K562 (cell line): ENCODE measurements at regions not wholly inside any gene's neighbourhood (a gene's known extent, or its start where the extent isn't known, plus 50 kb on each side); places are given as distances from the start of the nearest gene placed in this dataset.

Experiments used
- ATAC-seq: fragments of 200-7000 bp; cut with Tn5 transposase; 3 replicates; pipeline ENCODE4 v1.9.1; 2020; ENCODE audit warnings: moderate library complexity
- BruUV-seq: library from RNA; stranded (reverse); fragments of 400-500 nt; replicated peaks from 2 replicates; lab custom pipeline; 2021; lab: Mats Ljungman, UMichigan
- CTCF ChIA-PET: fragments of 300-600 bp; formaldehyde crosslinking; extraction: SDS; loops from one replicate; lab custom pipeline; 2021; ENCODE audit warnings: low intra/inter-chr PET ratio; lab: Yijun Ruan, JAX
- POLR2A ChIA-PET: fragments of 300-600, 350-650 bp; sonication (Branson Sonifier 250); formaldehyde crosslinking; extraction: SDS; loops from one replicate; lab custom pipeline; 2021; ENCODE audit warnings: antibody characterized with exemption, inconsistent platforms; lab: Yijun Ruan, JAX
- DNase-seq, 4 experiments: peaks; one replicate each; pipeline versions ENCODE4 v3.0.0 to v3.0.0-alpha.2; 2011 to 2018; ENCODE audit warnings: low spot score in 3 of 4, mixed read lengths in 3 of 4; ENCODE audit errors: extremely low read depth in 1 of 4
- FAIRE-seq: peaks from 2 replicates; lab custom pipeline; 2011; peaks lifted over from hg19 to GRCh38; lab: Jason Lieb, UNC
- H2AFZ ChIP-seq: 2 replicates; pipeline ENCODE4 v1.6.0; 2011; ENCODE audit warnings: low read depth, low read length, control low read depth, inconsistent platforms
- H3K27ac ChIP-seq: fragments of 200-600 bp; 3 replicates; pipeline ENCODE4 v1.8.0; 2011; ENCODE audit warnings: low read depth, mild to moderate bottlenecking, control low read depth, inconsistent platforms, low read length, moderate library complexity, mixed read lengths; ENCODE audit errors: extremely low read depth
- H3K27me3 ChIP-seq, 2 experiments: fragments of 300-600 bp in 1 of 2; 2 replicates in 1 of 2; 3 replicates in 1 of 2; pipeline versions ENCODE4 v1.6.0 to v1.8.0; 2011; ENCODE audit warnings: inconsistent platforms in 2 of 2, low read length in 2 of 2, mild to moderate bottlenecking in 1 of 2, mixed read lengths in 1 of 2, moderate library complexity in 1 of 2; ENCODE audit not compliant: control insufficient read depth in 2 of 2, insufficient read depth in 2 of 2
- H3K36me3 ChIP-seq: fragments of 300-600 bp; 3 replicates; pipeline ENCODE4 v1.8.0; 2011; ENCODE audit warnings: mild to moderate bottlenecking, low read length, inconsistent platforms; ENCODE audit not compliant: control insufficient read depth, insufficient read depth
- H3K4me1 ChIP-seq, 2 experiments: fragments of 200-600 bp in 1 of 2; replicated peaks in 1 of 2; 2 replicates in 1 of 2; 3 replicates in 1 of 2; pipeline versions ENCODE4 v1.5.1 to v1.8.0; 2011; ENCODE audit warnings: inconsistent platforms in 2 of 2, low read length in 2 of 2, mild to moderate bottlenecking in 1 of 2, mixed read lengths in 1 of 2, moderate library complexity in 1 of 2; ENCODE audit not compliant: control insufficient read depth in 2 of 2, insufficient read depth in 2 of 2
- H3K4me2 ChIP-seq: 2 replicates; pipeline ENCODE4 v1.6.1; 2011; ENCODE audit warnings: low read length, control low read depth, inconsistent platforms, mixed read lengths; ENCODE audit not compliant: insufficient read depth
- H3K4me3 ChIP-seq: fragments of 200-600 bp; sonication (generic), shearing (Covaris generic); 2 replicates; pipeline ENCODE4 v1.5.1; 2016; ENCODE audit warnings: control low read depth, inconsistent platforms
- H3K79me2 ChIP-seq: fragments of 200-600 bp; 3 replicates; pipeline ENCODE4 v1.8.0; 2011; ENCODE audit warnings: low read length, inconsistent platforms; ENCODE audit not compliant: control insufficient read depth, insufficient read depth
- H3K9ac ChIP-seq, 2 experiments: 2 replicates each; pipeline versions ENCODE4 v1.6.0 to v1.6.1; 2011; ENCODE audit warnings: low read depth in 2 of 2, low read length in 2 of 2, control low read depth in 1 of 2, inconsistent platforms in 1 of 2, mild to moderate bottlenecking in 1 of 2, mixed read lengths in 1 of 2; ENCODE audit not compliant: insufficient read depth in 1 of 2
- H3K9me1 ChIP-seq: one replicate; pipeline ENCODE4 v1.6.0; 2011; ENCODE audit warnings: inconsistent platforms, mild to moderate bottlenecking, low read length, moderate library complexity; ENCODE audit not compliant: control insufficient read depth, insufficient read depth
- H3K9me3 ChIP-seq: replicated peaks from 2 replicates; pipeline ENCODE4 v1.5.1; 2011; ENCODE audit warnings: low read depth, low read length, inconsistent platforms; ENCODE audit not compliant: control insufficient read depth, insufficient read depth
- H4K20me1 ChIP-seq: replicated peaks from 2 replicates; pipeline ENCODE4 v1.6.1; 2011; ENCODE audit warnings: low read length, inconsistent platforms, mixed read lengths; ENCODE audit not compliant: control insufficient read depth, insufficient read depth
- ARID3B ChIP-seq: fragments of 250-450 bp; sonication (Bioruptor Pico); IDR thresholded peaks from 2 replicates; pipeline ENCODE4 v1.4.0; 2020; ENCODE audit warnings: borderline replicate concordance
- C11orf30 ChIP-seq: fragments of 450-650 bp; IDR thresholded peaks from 2 replicates; pipeline ENCODE4 v1.6.1; 2016; ENCODE audit warnings: low read depth, mild to moderate bottlenecking
- ELF1 ChIP-seq: fragments of 200-800 bp; sonication (Bioruptor generic); IDR thresholded peaks from 2 replicates; pipeline ENCODE4 v1.6.1; 2016; ENCODE audit warnings: missing genetic modification characterization, missing compliant biosample characterization
- FIP1L1 ChIP-seq: fragments of 200-400 bp; formaldehyde crosslinking; IDR thresholded peaks from 2 replicates; pipeline ENCODE4 v1.6.1; 2018; ENCODE audit warnings: mild to moderate bottlenecking, low read depth, low read length; ENCODE audit not compliant: poor library complexity, severe bottlenecking
- NCOA4 ChIP-seq: fragments of 450-650 bp; IDR thresholded peaks from 2 replicates; pipeline ENCODE4 v1.6.1; 2018; ENCODE audit warnings: mild to moderate bottlenecking; ENCODE audit not compliant: partially characterized antibody
- NFIX ChIP-seq: fragments of 250-450 bp; sonication (Bioruptor Pico); IDR thresholded peaks from 2 replicates; pipeline ENCODE4 v1.4.0; 2020; ENCODE audit warnings: low read depth, mild to moderate bottlenecking, moderate library complexity
- NFRKB ChIP-seq: fragments of 450-650 bp; IDR thresholded peaks from 2 replicates; pipeline ENCODE4 v1.6.1; 2016; ENCODE audit warnings: low read depth
- NR2C1 ChIP-seq, 2 experiments: fragments of 450-650 bp; IDR thresholded peaks; 2 replicates each; pipeline ENCODE4 v1.6.1; 2017; ENCODE audit warnings: mild to moderate bottlenecking in 2 of 2, antibody characterized with exemption in 1 of 2, inconsistent platforms in 1 of 2, missing compliant biosample characterization in 1 of 2, missing genetic modification characterization in 1 of 2
- PRMT5 ChIP-seq: sonication (generic); formaldehyde crosslinking; IDR thresholded peaks from 2 replicates; pipeline ENCODE4 v1.5.0; 2020; ENCODE audit warnings: missing genetic modification reagents
- SIN3B ChIP-seq: fragments of 450-650 bp; IDR thresholded peaks from 2 replicates; pipeline ENCODE4 v1.6.1; 2017; ENCODE audit warnings: low read depth, mild to moderate bottlenecking, moderate library complexity
- SIRT6 ChIP-seq: IDR thresholded peaks from one replicate; pipeline ENCODE4 v1.6.1; 2012; ENCODE audit warnings: low read depth, mild to moderate bottlenecking, control low read depth, inconsistent platforms, low read length, moderate library complexity
- SMARCA5 ChIP-seq: fragments of 450-650 bp; IDR thresholded peaks from 2 replicates; pipeline ENCODE4 v1.6.1; 2016
- SMARCE1 ChIP-seq: fragments of 450-650 bp; IDR thresholded peaks from 2 replicates; pipeline ENCODE4 v1.7.1; 2016; ENCODE audit warnings: mild to moderate bottlenecking
- TARDBP ChIP-seq: fragments of 450-650 bp; IDR thresholded peaks from 2 replicates; pipeline ENCODE4 v1.6.1; 2016
- TCF15 ChIP-seq: fragments of 250-450 bp; sonication (Bioruptor Pico); IDR thresholded peaks from 2 replicates; pipeline ENCODE4 v1.8.0; 2022; ENCODE audit warnings: moderate library complexity, mild to moderate bottlenecking, inconsistent platforms
- TCFL5 ChIP-seq: fragments of 250-450 bp; sonication (Bioruptor Pico); conservative IDR thresholded peaks from 2 replicates; pipeline ENCODE4 v1.6.1; 2021; ENCODE audit warnings: mild to moderate bottlenecking, moderate library complexity, matching md5 sums
- ZNF707 ChIP-seq: fragments of 250-450 bp; sonication (Bioruptor Pico); conservative IDR thresholded peaks from 2 replicates; pipeline ENCODE4 v1.8.0; 2022; ENCODE audit warnings: inconsistent platforms, mild to moderate bottlenecking, moderate library complexity
- WGBS: fragments of 100-300 bp; shearing (Covaris generic); methylation state at CpG from one replicate; pipeline ENCODE4 v1.1.6; 2016; ENCODE audit warnings: low coverage, mixed read lengths; ENCODE audit not compliant: insufficient coverage; ENCODE audit errors: missing lambda C conversion rate; 5-methylcytosine and 5-hydroxymethylcytosine counted together
- in situ Hi-C: fragments of 300-500 bp; cut with MboI; formaldehyde crosslinking; loops from 4 replicates; pipeline ENCODE4 v1.15.0; 2018; ENCODE audit warnings: inconsistent platforms, mixed read lengths
- intact Hi-C: fragments of 100-400 bp; cut with micrococcal nuclease; formaldehyde crosslinking; loops from 2 replicates; pipeline ENCODE4 v1.14.2; 2022
- TF ChIP-seq, protein P1 (sequence below): sonication (generic); formaldehyde crosslinking; IDR thresholded peaks from 2 replicates; pipeline ENCODE4 v1.8.0; 2022; ENCODE audit warnings: mild to moderate bottlenecking, missing genetic modification reagents

DNA sequence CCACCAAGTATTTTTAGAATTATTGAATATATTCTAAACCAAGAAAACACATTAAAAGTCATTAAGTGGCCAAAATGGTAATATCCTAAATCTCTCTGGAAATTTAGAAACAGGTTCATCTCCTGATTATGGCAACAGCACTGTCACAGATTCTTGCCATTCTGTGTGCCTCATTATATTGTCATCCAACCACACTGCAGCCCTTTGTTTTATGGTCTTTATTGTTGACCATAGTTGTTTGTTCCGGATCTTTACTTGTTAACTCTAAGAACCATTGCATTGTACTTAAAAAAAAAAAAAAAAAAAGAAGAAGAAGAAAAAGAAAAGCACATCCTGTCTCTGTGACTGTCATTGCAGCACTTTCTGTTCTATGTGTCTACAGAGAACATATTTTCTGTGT lies 822.1 kb upstream of the ADGRL3 start (continued):
- TF ChIP-seq NFIX (CRISPR knock-in tag) (no peak), SIN3B (no peak), SMARCE1 (no peak)

DNA sequence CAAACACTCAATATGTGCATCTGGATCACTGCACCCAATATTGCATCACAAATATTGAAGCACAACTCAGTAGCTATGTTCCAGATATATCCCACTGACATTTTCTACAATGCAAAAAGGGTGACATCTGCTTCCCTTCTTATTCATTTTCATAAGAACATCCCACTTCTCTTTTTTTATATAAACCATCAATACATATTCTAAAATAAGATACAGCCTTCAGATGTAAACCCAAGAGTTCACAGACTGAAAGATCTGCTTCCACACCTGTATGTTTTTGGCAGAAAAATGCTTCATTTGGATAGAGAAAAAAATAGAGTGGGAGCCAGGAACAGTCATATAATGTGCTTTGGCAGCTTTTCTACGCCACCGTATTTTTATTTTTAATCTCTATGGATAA lies 815.6 kb upstream of the ADGRL3 start:
- no peak for DNase-seq
- H3K9ac ChIP-seq = no peak overlapping the region
- no peak for FAIRE-seq
- H3K9me1 ChIP-seq = no peaks in the 10 kb centered on the region
- intact Hi-C loops (no loop called here), in situ Hi-C loops (no loop called here)
- no TSS peak for BruUV-seq
- POLR2A ChIA-PET = no interaction called here
- CTCF ChIA-PET = no interaction called here
- H3K27ac ChIP-seq = no peak overlapping the region
- no peak overlapping the region for H2AFZ ChIP-seq
- H3K4me1 ChIP-seq = no peaks in the 10 kb centered on the region
- H3K9me3 ChIP-seq = 0 out of 2 replicates have a peak, but pooled peaks cover 2% of the 10 kb centered on the region
- no peaks in the 10 kb centered on the region for H3K36me3 ChIP-seq
- no peak overlapping the region for H3K4me3 ChIP-seq
- 0% methylated on average over 2 of the region's 2 CpGs for WGBS
- H3K79me2 ChIP-seq = no peaks in the 10 kb centered on the region
- H4K20me1 ChIP-seq = no peaks in the 10 kb centered on the region
- no peaks in the 10 kb centered on the region for H3K27me3 ChIP-seq
- no peak overlapping the region for H3K4me2 ChIP-seq
- ATAC-seq = no peak
- TF ChIP-seq TCF15 (CRISPR knock-in tag) (no peak), PRMT5 (CRISPR knock-in tag) (no peak), SIRT6 (no peak), NCOA4 (no peak), FIP1L1 (no peak), C11orf30 (no peak), SMARCA5 (no peak), TARDBP (no peak), ZNF707 (CRISPR knock-in tag) (no peak), NFRKB (no peak), ELF1 (tag) (no peak), ARID3B (CRISPR knock-in tag) (no peak), TCFL5 (CRISPR knock-in tag) (no peak), NR2C1 (IDR thresholded peaks at IDR 0.05) (no peak), NR2C1 (tag; IDR thresholded peaks at IDR 0.05) (no peak)
- TF ChIP-seq, protein P1, sequence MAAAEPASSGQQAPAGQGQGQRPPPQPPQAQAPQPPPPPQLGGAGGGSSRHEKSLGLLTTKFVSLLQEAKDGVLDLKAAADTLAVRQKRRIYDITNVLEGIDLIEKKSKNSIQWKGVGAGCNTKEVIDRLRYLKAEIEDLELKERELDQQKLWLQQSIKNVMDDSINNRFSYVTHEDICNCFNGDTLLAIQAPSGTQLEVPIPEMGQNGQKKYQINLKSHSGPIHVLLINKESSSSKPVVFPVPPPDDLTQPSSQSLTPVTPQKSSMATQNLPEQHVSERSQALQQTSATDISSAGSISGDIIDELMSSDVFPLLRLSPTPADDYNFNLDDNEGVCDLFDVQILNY (CRISPR knock-in tag) = no peak
